ENCODE measurements at regions not wholly inside any gene's neighbourhood (a gene's known extent, or its start where the extent isn't known, plus 50 kb on each side); places are given as distances from the start of the nearest gene placed in this dataset.

DNA sequence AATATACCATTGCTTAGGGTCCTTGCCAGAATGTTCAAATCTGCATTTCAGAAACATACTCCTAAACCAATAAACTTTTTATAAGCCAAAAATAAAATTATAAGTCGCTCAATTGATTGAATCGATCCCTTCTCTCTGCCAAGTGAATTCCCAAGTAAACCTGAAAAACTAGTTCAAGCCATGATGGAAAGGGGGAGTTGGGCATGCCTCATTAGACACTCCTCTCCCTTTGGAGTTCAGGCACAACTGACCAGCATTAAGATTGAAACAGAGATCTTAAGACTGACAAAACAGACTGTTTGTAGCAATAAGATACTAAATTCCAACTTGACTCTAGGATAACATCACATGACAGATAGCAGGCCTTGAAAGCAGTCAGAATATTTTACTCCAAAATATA lies 113.7 kb upstream of the RASGRP1 start:
- no peaks in the 10 kb centered on the region for H3K4me1 ChIP-seq
- no peak for DNase-seq
- no peak overlapping the region for H3K4me3 ChIP-seq
- intact Hi-C loops (cut with DNase I; ENCODE audit: low total_unique reads): no loop called here
- no peaks in the 10 kb centered on the region for H3K36me3 ChIP-seq
- H3K27me3 ChIP-seq: no peaks in the 10 kb centered on the region
- no peak overlapping the region for H3K27ac ChIP-seq
- TF ChIP-seq, protein P1, sequence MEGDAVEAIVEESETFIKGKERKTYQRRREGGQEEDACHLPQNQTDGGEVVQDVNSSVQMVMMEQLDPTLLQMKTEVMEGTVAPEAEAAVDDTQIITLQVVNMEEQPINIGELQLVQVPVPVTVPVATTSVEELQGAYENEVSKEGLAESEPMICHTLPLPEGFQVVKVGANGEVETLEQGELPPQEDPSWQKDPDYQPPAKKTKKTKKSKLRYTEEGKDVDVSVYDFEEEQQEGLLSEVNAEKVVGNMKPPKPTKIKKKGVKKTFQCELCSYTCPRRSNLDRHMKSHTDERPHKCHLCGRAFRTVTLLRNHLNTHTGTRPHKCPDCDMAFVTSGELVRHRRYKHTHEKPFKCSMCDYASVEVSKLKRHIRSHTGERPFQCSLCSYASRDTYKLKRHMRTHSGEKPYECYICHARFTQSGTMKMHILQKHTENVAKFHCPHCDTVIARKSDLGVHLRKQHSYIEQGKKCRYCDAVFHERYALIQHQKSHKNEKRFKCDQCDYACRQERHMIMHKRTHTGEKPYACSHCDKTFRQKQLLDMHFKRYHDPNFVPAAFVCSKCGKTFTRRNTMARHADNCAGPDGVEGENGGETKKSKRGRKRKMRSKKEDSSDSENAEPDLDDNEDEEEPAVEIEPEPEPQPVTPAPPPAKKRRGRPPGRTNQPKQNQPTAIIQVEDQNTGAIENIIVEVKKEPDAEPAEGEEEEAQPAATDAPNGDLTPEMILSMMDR (IDR thresholded peaks at IDR 0.05): no peak
- no peaks in the 10 kb centered on the region for H3K9me3 ChIP-seq

DNA sequence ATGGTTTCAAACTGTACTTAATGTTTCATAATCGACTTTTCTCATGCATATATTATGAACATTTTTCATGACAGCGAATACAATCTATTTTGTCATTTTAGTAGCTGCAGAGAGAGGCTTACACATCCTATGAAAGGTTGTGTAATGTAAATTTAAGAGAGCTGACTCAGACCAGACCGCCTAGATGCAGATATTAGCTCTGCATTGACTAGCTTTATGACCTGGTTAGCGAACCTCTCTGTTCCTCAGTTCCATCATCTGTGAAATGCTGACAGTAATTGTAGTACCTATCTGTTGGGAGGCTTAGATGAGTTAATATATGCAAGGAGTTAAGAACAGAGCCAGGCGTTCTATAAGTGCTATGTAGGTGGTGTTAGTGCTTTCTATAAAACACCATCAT lies 116.2 kb upstream of the RASGRP1 start:
- intact Hi-C loops (cut with DNase I; ENCODE audit: low total_unique reads): no loop called here
- Histone ChIP-seq H3K27me3 (no peaks in the 10 kb centered on the region), H3K4me3 (no peak overlapping the region), H3K27ac (no peak overlapping the region), H3K4me1 (no peaks in the 10 kb centered on the region), H3K9me3 (no peaks in the 10 kb centered on the region), H3K36me3 (no peaks in the 10 kb centered on the region)
- no peak for DNase-seq
- TF ChIP-seq, protein P1 (IDR thresholded peaks at IDR 0.05): no peak

DNA sequence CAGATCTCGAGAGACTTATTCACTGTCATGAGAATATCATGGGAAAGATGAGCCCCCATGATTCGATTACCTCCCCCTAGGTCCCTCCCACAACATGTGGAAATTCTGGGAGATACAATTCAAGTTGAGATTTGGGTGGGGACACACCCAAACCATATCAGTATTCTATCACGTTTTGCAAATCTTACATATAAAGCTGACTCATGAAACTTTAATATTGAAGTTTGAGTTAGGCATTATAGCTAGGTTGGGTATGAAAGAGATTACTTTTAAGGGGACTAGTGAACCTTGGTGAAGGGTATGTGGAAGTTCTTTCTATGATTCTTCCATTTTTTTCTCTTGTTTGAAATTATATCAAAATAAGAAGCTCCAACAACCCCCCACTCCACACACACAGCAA lies 117.7 kb upstream of the RASGRP1 start:
- intact Hi-C loops (cut with DNase I; ENCODE audit: low total_unique reads): no loop called here

DNA sequence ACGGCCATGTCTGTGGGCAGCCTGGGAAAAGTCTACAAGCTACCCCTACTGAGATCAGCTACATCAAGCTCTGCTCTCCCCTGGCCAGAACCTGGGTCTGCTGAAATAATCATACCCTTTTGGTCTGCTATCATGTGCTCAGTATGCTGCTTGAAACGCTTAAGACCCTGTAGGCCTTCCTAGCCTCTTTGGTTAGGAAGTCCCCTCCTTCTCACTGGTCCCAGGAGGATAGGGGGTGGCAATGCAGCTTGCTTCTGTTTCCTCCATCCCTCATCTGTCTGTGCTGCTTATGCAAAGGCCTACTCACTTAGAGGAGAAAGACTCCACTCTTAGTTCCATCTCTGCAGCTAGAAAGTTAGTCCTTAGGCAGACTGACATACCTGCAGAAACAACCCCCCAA lies 118.2 kb upstream of the RASGRP1 start:
- no peaks in the 10 kb centered on the region for H3K36me3 ChIP-seq
- no peaks in the 10 kb centered on the region for H3K9me3 ChIP-seq
- H3K4me3 ChIP-seq: no peak overlapping the region
- no peak overlapping the region for H3K27ac ChIP-seq
- H3K4me1 ChIP-seq: no peaks in the 10 kb centered on the region
- DNase-seq: no peak
- no peaks in the 10 kb centered on the region for H3K27me3 ChIP-seq
- intact Hi-C loops (cut with DNase I; ENCODE audit: low total_unique reads): no loop called here
- TF ChIP-seq, protein P1 (IDR thresholded peaks at IDR 0.05): no peak

More for the DNA sequence above, 117.7 kb upstream of the RASGRP1 start:
- no peak for DNase-seq
- Histone ChIP-seq H3K4me1 (no peaks in the 10 kb centered on the region), H3K4me3 (no peak overlapping the region), H3K9me3 (no peaks in the 10 kb centered on the region), H3K36me3 (no peaks in the 10 kb centered on the region), H3K27ac (no peak overlapping the region), H3K27me3 (no peaks in the 10 kb centered on the region)
- TF ChIP-seq, protein P1 (IDR thresholded peaks at IDR 0.05): no peak

DNA sequence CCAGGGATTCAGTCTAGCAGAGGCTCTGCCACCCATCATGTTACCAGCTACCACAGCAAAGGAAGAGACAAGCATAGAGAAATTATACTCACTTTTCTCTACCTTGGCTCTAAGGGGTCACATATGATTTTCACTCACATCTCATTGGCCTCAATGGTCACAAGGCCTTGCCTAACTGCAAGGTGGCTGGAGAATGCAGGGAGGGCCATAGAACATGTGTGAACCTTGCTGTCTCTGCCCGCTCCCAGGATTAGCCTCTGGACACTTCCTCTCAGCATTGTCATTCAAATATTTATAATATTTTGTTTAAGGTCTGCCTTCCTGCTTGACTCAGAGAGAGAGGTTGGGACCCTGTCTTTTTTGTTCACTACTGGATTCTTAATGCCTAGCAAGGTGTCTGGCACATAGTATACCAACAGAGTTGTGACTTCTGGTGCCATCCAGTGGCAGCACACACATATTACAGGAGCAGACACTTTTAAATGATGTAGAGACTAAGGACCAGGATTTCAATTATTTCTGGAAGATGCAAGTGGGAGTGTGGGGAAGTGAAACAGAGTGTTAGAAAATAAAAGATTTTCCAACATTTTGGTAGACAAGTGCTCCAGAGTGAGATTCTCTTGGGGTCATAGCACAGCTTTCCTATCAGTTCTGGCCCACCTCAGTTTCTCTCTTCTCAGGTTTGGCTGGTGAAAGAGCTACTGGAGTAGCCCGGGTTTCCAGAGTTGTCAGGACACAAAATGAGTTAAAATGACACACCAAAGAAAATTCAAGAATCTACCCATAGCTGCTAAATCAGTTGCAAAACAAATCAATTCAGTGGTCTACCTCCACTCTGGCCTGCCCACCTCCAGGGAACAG lies 119.0 kb upstream of the RASGRP1 start:
- intact Hi-C loops (cut with DNase I; ENCODE audit: low total_unique reads): no loop called here
- DNase-seq: no peak
- no peaks in the 10 kb centered on the region for H3K9me3 ChIP-seq
- no peak overlapping the region for H3K4me3 ChIP-seq
- H3K36me3 ChIP-seq: no peaks in the 10 kb centered on the region
- H3K4me1 ChIP-seq: no peaks in the 10 kb centered on the region
- H3K27me3 ChIP-seq: no peaks in the 10 kb centered on the region
- H3K27ac ChIP-seq: no peak overlapping the region
- TF ChIP-seq, protein P1 (IDR thresholded peaks at IDR 0.05): peak; percentile 65 to 69
